ENCODE measurements at regions not wholly inside any gene's neighbourhood (a gene's known extent, or its start where the extent isn't known, plus 50 kb on each side); places are given as distances from the start of the nearest gene placed in this dataset.

DNA sequence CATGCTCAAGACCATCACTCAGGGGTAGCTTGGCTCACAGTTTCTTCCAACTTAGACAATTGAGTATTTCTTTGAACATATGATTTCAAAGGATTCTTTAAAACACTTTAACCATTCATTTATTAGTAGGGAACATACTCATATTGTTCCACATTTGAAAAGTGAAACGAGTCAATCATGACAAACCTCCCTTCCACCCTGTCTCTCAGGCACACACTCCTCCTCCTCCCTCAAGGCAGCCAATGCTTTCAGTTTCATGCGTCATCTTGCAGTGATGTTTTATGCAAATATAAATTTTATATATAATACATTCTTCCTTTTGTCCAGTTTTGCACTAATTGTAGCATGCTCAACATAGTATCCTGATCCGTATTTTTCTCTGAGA is 126.0 kb upstream of the BOD1 start:
- Histone ChIP-seq H3K4me3 (no peak overlapping the region), H3K4me1 (ENCODE audit: low read depth) (peaks cover 8% of the 10 kb centered on the region), H3K27me3 (no peaks in the 10 kb centered on the region), H3K9me3 (ENCODE audit: low read depth) (no peaks in the 10 kb centered on the region), H3K36me3 (no peaks in the 10 kb centered on the region), H3K27ac (no peak overlapping the region)
- TF ChIP-seq, protein P1, sequence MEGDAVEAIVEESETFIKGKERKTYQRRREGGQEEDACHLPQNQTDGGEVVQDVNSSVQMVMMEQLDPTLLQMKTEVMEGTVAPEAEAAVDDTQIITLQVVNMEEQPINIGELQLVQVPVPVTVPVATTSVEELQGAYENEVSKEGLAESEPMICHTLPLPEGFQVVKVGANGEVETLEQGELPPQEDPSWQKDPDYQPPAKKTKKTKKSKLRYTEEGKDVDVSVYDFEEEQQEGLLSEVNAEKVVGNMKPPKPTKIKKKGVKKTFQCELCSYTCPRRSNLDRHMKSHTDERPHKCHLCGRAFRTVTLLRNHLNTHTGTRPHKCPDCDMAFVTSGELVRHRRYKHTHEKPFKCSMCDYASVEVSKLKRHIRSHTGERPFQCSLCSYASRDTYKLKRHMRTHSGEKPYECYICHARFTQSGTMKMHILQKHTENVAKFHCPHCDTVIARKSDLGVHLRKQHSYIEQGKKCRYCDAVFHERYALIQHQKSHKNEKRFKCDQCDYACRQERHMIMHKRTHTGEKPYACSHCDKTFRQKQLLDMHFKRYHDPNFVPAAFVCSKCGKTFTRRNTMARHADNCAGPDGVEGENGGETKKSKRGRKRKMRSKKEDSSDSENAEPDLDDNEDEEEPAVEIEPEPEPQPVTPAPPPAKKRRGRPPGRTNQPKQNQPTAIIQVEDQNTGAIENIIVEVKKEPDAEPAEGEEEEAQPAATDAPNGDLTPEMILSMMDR (IDR thresholded peaks at IDR 0.05; ENCODE audit: low read depth, low read length): no peak
- no peak for DNase-seq (ENCODE audit: low read depth in 1 of 2, low spot score in 1 of 2)

DNA sequence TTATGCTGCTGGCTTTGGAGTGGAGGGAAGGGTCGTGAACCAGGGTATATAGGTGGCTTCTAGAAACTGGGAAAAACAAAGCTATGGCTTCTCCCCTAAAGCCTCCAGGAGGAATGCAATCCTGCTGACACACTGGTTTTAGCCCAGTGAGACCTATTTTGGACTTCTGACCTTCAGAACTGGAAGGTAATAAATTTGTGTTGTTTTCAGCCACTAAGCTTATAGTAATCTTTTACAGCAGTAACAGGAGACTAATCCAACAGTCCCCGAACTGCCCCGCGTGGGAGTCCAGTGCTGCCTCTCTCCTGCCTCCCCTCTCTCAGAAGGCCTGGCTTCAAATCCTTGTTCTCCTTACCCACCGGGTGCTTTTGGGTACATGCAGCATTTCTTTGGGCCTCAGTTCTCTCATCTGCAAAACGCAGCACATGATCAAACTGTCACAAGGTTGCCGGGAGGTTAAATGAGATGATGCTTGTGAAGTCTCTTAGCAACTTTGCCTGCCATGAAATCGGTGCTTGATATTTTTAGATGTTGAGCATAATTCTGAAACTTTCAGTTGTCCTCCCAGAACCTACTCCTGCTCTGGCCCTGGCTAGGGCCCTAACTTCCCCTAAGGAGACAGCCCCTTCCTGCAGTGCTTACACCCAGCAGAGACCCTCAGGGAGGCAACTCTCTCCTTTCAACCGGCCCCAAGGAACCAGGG is 127.3 kb upstream of the BOD1 start:
- no peak overlapping the region for H3K4me3 ChIP-seq
- TF ChIP-seq, protein P1 (IDR thresholded peaks at IDR 0.05; ENCODE audit: low read depth, low read length): no peak
- no peak for DNase-seq (ENCODE audit: low read depth in 1 of 2, low spot score in 1 of 2)
- H3K9me3 ChIP-seq (ENCODE audit: low read depth): no peaks in the 10 kb centered on the region
- H3K27ac ChIP-seq: no peak overlapping the region
- no peaks in the 10 kb centered on the region for H3K36me3 ChIP-seq
- H3K27me3 ChIP-seq: no peaks in the 10 kb centered on the region
- peaks cover 8% of the 10 kb centered on the region for H3K4me1 ChIP-seq (ENCODE audit: low read depth)

DNA sequence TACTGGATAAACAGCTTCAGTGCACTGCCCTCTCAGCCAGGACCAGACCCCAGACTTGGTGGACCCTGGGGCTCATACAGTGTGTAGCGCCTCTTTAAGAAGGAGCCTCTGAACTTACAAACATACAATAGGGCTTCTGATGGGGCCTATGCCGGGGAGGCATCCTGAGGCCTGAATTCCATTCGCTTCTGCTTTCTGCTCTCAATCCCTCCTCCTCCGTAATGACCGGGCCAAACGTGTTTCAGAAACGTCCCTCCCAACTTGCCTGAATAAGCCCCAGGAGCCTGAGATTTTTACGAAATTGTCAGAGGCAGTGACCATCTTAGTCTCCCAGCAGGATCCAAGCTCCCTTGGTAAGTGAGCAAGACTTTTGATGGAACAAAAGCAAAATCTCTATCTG is 128.1 kb upstream of the BOD1 start:
- H3K4me3 ChIP-seq: no peak overlapping the region
- H3K27ac ChIP-seq: no peak overlapping the region

DNA sequence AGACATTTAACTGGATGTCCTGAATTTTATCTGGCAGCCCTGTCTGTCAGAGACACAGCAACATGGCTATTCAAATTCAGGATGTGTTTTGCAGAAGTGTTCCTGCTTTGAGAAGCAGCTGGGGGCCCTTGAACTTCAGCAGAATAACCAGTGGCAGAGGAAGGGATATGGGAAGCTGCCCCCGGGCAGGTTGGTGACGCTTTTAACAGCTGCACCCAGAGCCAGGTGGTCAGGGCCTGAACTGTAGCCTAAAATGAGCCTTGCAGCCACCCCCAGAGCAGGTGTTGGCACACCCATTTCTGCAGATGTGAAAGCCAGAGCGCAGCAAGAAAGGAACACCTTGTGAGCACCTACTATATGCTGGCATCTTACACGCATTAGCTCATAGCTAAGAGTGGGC is 128.7 kb upstream of the BOD1 start:
- Histone ChIP-seq H3K27me3 (no peaks in the 10 kb centered on the region), H3K36me3 (no peaks in the 10 kb centered on the region), H3K9me3 (ENCODE audit: low read depth) (no peaks in the 10 kb centered on the region), H3K27ac (no peak overlapping the region), H3K4me3 (no peak overlapping the region), H3K4me1 (ENCODE audit: low read depth) (peaks cover 8% of the 10 kb centered on the region)
- TF ChIP-seq, protein P1 (IDR thresholded peaks at IDR 0.05; ENCODE audit: low read depth, low read length): no peak
- no peak for DNase-seq (ENCODE audit: low read depth in 1 of 2, low spot score in 1 of 2)

More for the DNA sequence above, 128.1 kb upstream of the BOD1 start:
- no peak for DNase-seq (ENCODE audit: low read depth in 1 of 2, low spot score in 1 of 2)
- H3K9me3 ChIP-seq (ENCODE audit: low read depth): no peaks in the 10 kb centered on the region
- H3K4me1 ChIP-seq (ENCODE audit: low read depth): peaks cover 8% of the 10 kb centered on the region
- TF ChIP-seq, protein P1 (IDR thresholded peaks at IDR 0.05; ENCODE audit: low read depth, low read length): no peak
- H3K27me3 ChIP-seq: no peaks in the 10 kb centered on the region
- H3K36me3 ChIP-seq: no peaks in the 10 kb centered on the region

DNA sequence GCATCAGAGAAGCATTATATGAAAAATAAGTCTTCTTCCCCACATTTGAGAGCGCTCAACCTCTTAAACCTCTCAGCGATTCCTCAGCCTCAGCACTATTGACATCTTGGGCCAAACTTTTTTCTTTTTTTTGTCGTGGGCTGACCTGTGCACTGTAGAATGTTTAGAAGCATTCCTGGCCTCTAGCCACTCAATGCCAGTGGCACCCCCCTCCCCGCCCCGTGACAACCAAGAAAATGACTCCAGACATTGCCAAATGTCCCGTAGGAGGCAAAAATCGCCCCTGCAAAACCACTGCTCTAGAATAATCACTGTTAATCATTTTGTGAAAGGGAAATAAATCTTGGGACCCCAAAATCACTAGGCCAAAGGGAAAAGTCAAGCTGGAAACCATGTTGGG is 129.1 kb upstream of the BOD1 start:
- Histone ChIP-seq H3K27ac (no peak overlapping the region), H3K36me3 (no peaks in the 10 kb centered on the region), H3K27me3 (no peaks in the 10 kb centered on the region), H3K4me3 (no peak overlapping the region), H3K4me1 (ENCODE audit: low read depth) (peaks cover 8% of the 10 kb centered on the region), H3K9me3 (ENCODE audit: low read depth) (no peaks in the 10 kb centered on the region)
- TF ChIP-seq, protein P1 (IDR thresholded peaks at IDR 0.05; ENCODE audit: low read depth, low read length): no peak
- DNase-seq (ENCODE audit: low read depth in 1 of 2, low spot score in 1 of 2): no peak

Measured in cardiac muscle cell (in vitro differentiated cells and primary cell).